Stimulated activated effector memory CD8-positive, alpha-beta T cell treated with anti-CD3 and anti-CD28 coated beads, Interleukin-12 subunit alpha, Interleukin-12 subunit beta, amount 100 ng/mL, for 72 hours (primary cell): ENCODE measurements at regions not wholly inside any gene's neighbourhood (a gene's known extent, or its start where the extent isn't known, plus 50 kb on each side); places are given as distances from the start of the nearest gene placed in this dataset.

ENCODE experiments used
- ATAC-seq: fragments of 150-1000 bp; cut with Tn5 transposase; 2 replicates; pipeline ENCODE4 v1.10.0; 2021
- DNase-seq, 2 donors: peaks; one replicate each; pipeline ENCODE4 v3.0.0; 2021 to 2022; ENCODE audit warnings: low spot score in 2 of 2
- H3K27ac Mint-ChIP-seq: one replicate; pipeline ENCODE4 v1.8.0; 2022; ENCODE audit warnings: mild to moderate bottlenecking, mixed read lengths
- H3K36me3 Mint-ChIP-seq: one replicate; pipeline ENCODE4 v1.8.0; 2022; ENCODE audit warnings: mild to moderate bottlenecking, mixed read lengths
- H3K4me1 Mint-ChIP-seq: one replicate; pipeline ENCODE4 v1.8.0; 2022; ENCODE audit warnings: mixed read lengths
- H3K4me3 Mint-ChIP-seq: one replicate; pipeline ENCODE4 v1.8.0; 2022; ENCODE audit warnings: mild to moderate bottlenecking, mixed read lengths
- H3K9me3 Mint-ChIP-seq: one replicate; pipeline ENCODE4 v1.8.0; 2022; ENCODE audit warnings: mixed read lengths

- Mint-ChIP-seq H3K9me3 (no peaks in the 10 kb centered on the region), H3K27ac (no peak overlapping the region), H3K4me1 (no peaks in the 10 kb centered on the region), H3K36me3 (no peaks in the 10 kb centered on the region), H3K4me3 (no peak overlapping the region)
- no peak for ATAC-seq
- DNase-seq: no peak
Observed at GRCh38 chr7:17544401-17544800, 245.9 kb downstream of the AHR start.

- no peaks in the 10 kb centered on the region for H3K4me1 Mint-ChIP-seq
- H3K4me3 Mint-ChIP-seq: no peak overlapping the region
- no peak for DNase-seq
- ATAC-seq: no peak
- no peaks in the 10 kb centered on the region for H3K36me3 Mint-ChIP-seq
- H3K27ac Mint-ChIP-seq: no peak overlapping the region
- no peaks in the 10 kb centered on the region for H3K9me3 Mint-ChIP-seq
Observed at GRCh38 chr7:17545348-17545747, 246.9 kb downstream of the AHR start.

- Mint-ChIP-seq H3K27ac (no peak overlapping the region), H3K4me1 (no peaks in the 10 kb centered on the region), H3K9me3 (no peaks in the 10 kb centered on the region), H3K36me3 (no peaks in the 10 kb centered on the region), H3K4me3 (no peak overlapping the region)
- DNase-seq (no peak), ATAC-seq (no peak)
Observed at GRCh38 chr7:17546189-17546588, 247.7 kb downstream of the AHR start.

- no peaks in the 10 kb centered on the region for H3K9me3 Mint-ChIP-seq
- ATAC-seq: peak; percentile 57
- H3K4me1 Mint-ChIP-seq: no peaks in the 10 kb centered on the region
- DNase-seq: no peak
- no peaks in the 10 kb centered on the region for H3K36me3 Mint-ChIP-seq
- no peak overlapping the region for H3K27ac Mint-ChIP-seq
- no peak overlapping the region for H3K4me3 Mint-ChIP-seq
Observed at GRCh38 chr7:17546592-17546991, 248.1 kb downstream of the AHR start.

GRCh38 chr7:17548014-17548653 is 249.7 kb downstream of the AHR start:
- no peak for DNase-seq
- Mint-ChIP-seq H3K4me3 (no peak overlapping the region), H3K9me3 (no peaks in the 10 kb centered on the region), H3K36me3 (no peaks in the 10 kb centered on the region), H3K4me1 (no peaks in the 10 kb centered on the region), H3K27ac (no peak overlapping the region)
- peak; percentile 69 for ATAC-seq

GRCh38 chr7:17549406-17549805 is 251.0 kb downstream of the AHR start:
- Mint-ChIP-seq H3K4me1 (no peaks in the 10 kb centered on the region), H3K9me3 (no peaks in the 10 kb centered on the region), H3K4me3 (no peak overlapping the region), H3K36me3 (no peaks in the 10 kb centered on the region), H3K27ac (no peak overlapping the region)
- ATAC-seq: no peak
- DNase-seq: no peak

GRCh38 chr7:17552373-17552772 is 253.9 kb downstream of the AHR start:
- H3K4me1 Mint-ChIP-seq: no peaks in the 10 kb centered on the region
- DNase-seq (no peak), ATAC-seq (no peak)
- no peaks in the 10 kb centered on the region for H3K36me3 Mint-ChIP-seq
- no peak overlapping the region for H3K27ac Mint-ChIP-seq
- H3K4me3 Mint-ChIP-seq: no peak overlapping the region
- no peaks in the 10 kb centered on the region for H3K9me3 Mint-ChIP-seq

GRCh38 chr7:17552952-17553351 is 254.5 kb downstream of the AHR start:
- Mint-ChIP-seq H3K4me1 (no peaks in the 10 kb centered on the region), H3K9me3 (no peaks in the 10 kb centered on the region), H3K4me3 (no peak overlapping the region), H3K36me3 (no peaks in the 10 kb centered on the region), H3K27ac (no peak overlapping the region)
- ATAC-seq (no peak), DNase-seq (no peak)

- H3K36me3 Mint-ChIP-seq: no peaks in the 10 kb centered on the region
- DNase-seq (no peak), ATAC-seq (peak; percentile 48)
- no peak overlapping the region for H3K4me3 Mint-ChIP-seq
- H3K9me3 Mint-ChIP-seq: no peaks in the 10 kb centered on the region
- no peak overlapping the region for H3K27ac Mint-ChIP-seq
- H3K4me1 Mint-ChIP-seq: no peaks in the 10 kb centered on the region
Observed at GRCh38 chr7:17554341-17555015, 256.0 kb downstream of the AHR start.

- H3K4me1 Mint-ChIP-seq: no peaks in the 10 kb centered on the region
- ATAC-seq (no peak), DNase-seq (no peak)
- no peak overlapping the region for H3K27ac Mint-ChIP-seq
- no peaks in the 10 kb centered on the region for H3K36me3 Mint-ChIP-seq
- no peaks in the 10 kb centered on the region for H3K9me3 Mint-ChIP-seq
- H3K4me3 Mint-ChIP-seq: no peak overlapping the region
Observed at GRCh38 chr7:17556247-17556956, 257.9 kb downstream of the AHR start.

GRCh38 chr7:17557251-17557671 is 258.8 kb downstream of the AHR start:
- H3K9me3 Mint-ChIP-seq: no peaks in the 10 kb centered on the region
- no peaks in the 10 kb centered on the region for H3K36me3 Mint-ChIP-seq
- no peak overlapping the region for H3K27ac Mint-ChIP-seq
- no peak overlapping the region for H3K4me3 Mint-ChIP-seq
- ATAC-seq: no peak
- no peak for DNase-seq
- H3K4me1 Mint-ChIP-seq: no peaks in the 10 kb centered on the region

- Mint-ChIP-seq H3K9me3 (no peaks in the 10 kb centered on the region), H3K36me3 (no peaks in the 10 kb centered on the region), H3K4me1 (no peaks in the 10 kb centered on the region), H3K27ac (no peak overlapping the region), H3K4me3 (no peak overlapping the region)
- ATAC-seq (no peak), DNase-seq (no peak)
Observed at GRCh38 chr7:17558135-17558534, 259.7 kb downstream of the AHR start.

GRCh38 chr7:17558558-17559332 is 260.3 kb downstream of the AHR start:
- Mint-ChIP-seq H3K4me3 (no peak overlapping the region), H3K9me3 (no peaks in the 10 kb centered on the region), H3K4me1 (no peaks in the 10 kb centered on the region), H3K27ac (no peak overlapping the region), H3K36me3 (no peaks in the 10 kb centered on the region)
- ATAC-seq (no peak), DNase-seq (no peak)

- H3K9me3 Mint-ChIP-seq: no peaks in the 10 kb centered on the region
- H3K36me3 Mint-ChIP-seq: no peaks in the 10 kb centered on the region
- no peak overlapping the region for H3K4me3 Mint-ChIP-seq
- DNase-seq (no peak), ATAC-seq (no peak)
- no peaks in the 10 kb centered on the region for H3K4me1 Mint-ChIP-seq
- H3K27ac Mint-ChIP-seq: no peak overlapping the region
Observed at GRCh38 chr7:17559388-17559787, 260.9 kb downstream of the AHR start.

- Mint-ChIP-seq H3K27ac (no peak overlapping the region), H3K9me3 (no peaks in the 10 kb centered on the region), H3K4me1 (no peaks in the 10 kb centered on the region), H3K4me3 (no peak overlapping the region), H3K36me3 (no peaks in the 10 kb centered on the region)
- ATAC-seq: no peak
- no peak for DNase-seq
Observed at GRCh38 chr7:17560516-17560915, 262.1 kb downstream of the AHR start.
